ENCODE measurements at regions not wholly inside any gene's neighbourhood (a gene's known extent, or its start where the extent isn't known, plus 50 kb on each side); places are given as distances from the start of the nearest gene placed in this dataset.

DNA sequence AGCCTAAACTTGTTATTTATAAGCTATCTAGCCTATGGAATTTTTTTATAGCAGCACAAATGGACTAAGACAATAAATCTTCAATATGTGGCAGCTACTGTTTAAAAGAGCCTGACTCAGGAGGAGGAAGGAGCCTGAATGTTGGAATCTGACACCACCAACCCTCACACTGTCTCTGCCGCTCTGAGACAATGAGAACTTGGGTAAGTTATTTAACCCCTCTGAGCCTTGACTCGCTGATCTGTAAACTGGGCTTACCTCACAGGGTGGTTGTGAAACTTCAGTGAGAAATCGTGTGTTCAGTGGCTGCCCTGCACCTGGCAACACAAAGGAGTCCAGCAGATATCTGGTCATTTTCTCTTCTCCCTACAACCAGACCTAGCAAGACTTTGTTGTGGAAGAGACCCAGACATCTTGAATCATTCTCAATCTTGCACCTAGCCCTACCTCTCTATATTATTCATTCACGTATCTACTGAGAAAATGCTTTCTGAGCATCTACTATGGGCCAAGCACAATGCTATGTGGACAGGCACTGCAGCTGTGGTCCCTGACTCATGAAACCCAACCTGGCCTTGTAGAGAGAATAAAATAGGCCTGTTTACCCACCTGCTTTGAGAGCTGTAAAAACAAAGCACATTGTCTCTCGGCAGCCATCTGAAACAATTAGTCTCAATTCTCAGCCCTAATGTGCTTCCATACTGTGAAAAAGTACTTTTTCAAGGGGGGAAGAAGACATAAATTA is 81.9 kb upstream of the SLC25A36 start:
- Histone ChIP-seq H3K27me3 (ENCODE audit: control insufficient read depth, extremely low read depth, insufficient read depth, low read length) (no peaks in the 10 kb centered on the region), H3K9ac (ENCODE audit: control insufficient read depth, extremely low read depth, insufficient read depth, low read length) (no peak overlapping the region), H4K20me1 (ENCODE audit: control insufficient read depth, extremely low read depth, insufficient read depth, low read length) (no peaks in the 10 kb centered on the region), H3K4me1 (ENCODE audit: control insufficient read depth, extremely low read depth, insufficient read depth, low read length) (no peaks in the 10 kb centered on the region), H2AFZ (ENCODE audit: control insufficient read depth, low read length) (no peak overlapping the region), H3K4me3 (ENCODE audit: control insufficient read depth in 2 of 3, extremely low read depth in 1 of 3, insufficient read depth in 2 of 3, low read depth in 1 of 3, low read length in 3 of 3) (no peak overlapping the region), H3K79me2 (ENCODE audit: control insufficient read depth, insufficient read depth, low read length) (no peaks in the 10 kb centered on the region), H3K27ac (ENCODE audit: control insufficient read depth, insufficient read depth, low read length) (no peak overlapping the region), H3K9me1 (ENCODE audit: control insufficient read depth, extremely low read depth, insufficient read depth, low read length) (no peaks in the 10 kb centered on the region), H3K9me3 (ENCODE audit: control insufficient read depth, low read depth, low read length) (no peaks in the 10 kb centered on the region), H3K4me2 (ENCODE audit: control insufficient read depth, extremely low read depth, insufficient read depth, low read depth, low read length) (no peak overlapping the region), H3K36me3 (ENCODE audit: control insufficient read depth in 2 of 2, extremely low read depth in 1 of 2, insufficient read depth in 2 of 2, low read length in 2 of 2) (no peaks in the 10 kb centered on the region)
- TF ChIP-seq, protein P1, sequence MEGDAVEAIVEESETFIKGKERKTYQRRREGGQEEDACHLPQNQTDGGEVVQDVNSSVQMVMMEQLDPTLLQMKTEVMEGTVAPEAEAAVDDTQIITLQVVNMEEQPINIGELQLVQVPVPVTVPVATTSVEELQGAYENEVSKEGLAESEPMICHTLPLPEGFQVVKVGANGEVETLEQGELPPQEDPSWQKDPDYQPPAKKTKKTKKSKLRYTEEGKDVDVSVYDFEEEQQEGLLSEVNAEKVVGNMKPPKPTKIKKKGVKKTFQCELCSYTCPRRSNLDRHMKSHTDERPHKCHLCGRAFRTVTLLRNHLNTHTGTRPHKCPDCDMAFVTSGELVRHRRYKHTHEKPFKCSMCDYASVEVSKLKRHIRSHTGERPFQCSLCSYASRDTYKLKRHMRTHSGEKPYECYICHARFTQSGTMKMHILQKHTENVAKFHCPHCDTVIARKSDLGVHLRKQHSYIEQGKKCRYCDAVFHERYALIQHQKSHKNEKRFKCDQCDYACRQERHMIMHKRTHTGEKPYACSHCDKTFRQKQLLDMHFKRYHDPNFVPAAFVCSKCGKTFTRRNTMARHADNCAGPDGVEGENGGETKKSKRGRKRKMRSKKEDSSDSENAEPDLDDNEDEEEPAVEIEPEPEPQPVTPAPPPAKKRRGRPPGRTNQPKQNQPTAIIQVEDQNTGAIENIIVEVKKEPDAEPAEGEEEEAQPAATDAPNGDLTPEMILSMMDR (optimal IDR thresholded peaks at IDR 0.05 in 1 of 3, IDR thresholded peaks at IDR 0.05 in 1 of 3, conservative IDR thresholded peaks at IDR 0.05 in 1 of 3; ENCODE audit: extremely low read depth in 1 of 3, insufficient read depth in 2 of 3, low read length in 3 of 3) = no peak
- DNase-seq (ENCODE audit: low read depth, low spot score) (no peak), FAIRE-seq (no peak)
- dilution Hi-C loops (cut with MboI; ENCODE audit: extremely low pct_ligation_motif_present, low sequenced_read_pairs) = no loop called here

- H3K79me2 ChIP-seq (ENCODE audit: control insufficient read depth, insufficient read depth, low read length) = no peaks in the 10 kb centered on the region
- no peak for FAIRE-seq
- TF ChIP-seq, protein P1 (optimal IDR thresholded peaks at IDR 0.05 in 1 of 3, IDR thresholded peaks at IDR 0.05 in 1 of 3, conservative IDR thresholded peaks at IDR 0.05 in 1 of 3; ENCODE audit: extremely low read depth in 1 of 3, insufficient read depth in 2 of 3, low read length in 3 of 3) = peak in 2 of 3 experiments; percentile 39 to 52
- no peak for TF ChIP-seq EZH2 (IDR thresholded peaks at IDR 0.05; ENCODE audit: low read length)
- dilution Hi-C loops (cut with MboI; ENCODE audit: extremely low pct_ligation_motif_present, low sequenced_read_pairs) = no loop called here
- no peak overlapping the region for H3K4me2 ChIP-seq (ENCODE audit: control insufficient read depth, extremely low read depth, insufficient read depth, low read depth, low read length)
- H3K9ac ChIP-seq (ENCODE audit: control insufficient read depth, extremely low read depth, insufficient read depth, low read length) = no peak overlapping the region
- H3K9me3 ChIP-seq (ENCODE audit: control insufficient read depth, low read depth, low read length) = no peaks in the 10 kb centered on the region
- H3K4me3 ChIP-seq (ENCODE audit: control insufficient read depth in 2 of 3, extremely low read depth in 1 of 3, insufficient read depth in 2 of 3, low read depth in 1 of 3, low read length in 3 of 3) = no peak overlapping the region
- H3K27ac ChIP-seq (ENCODE audit: control insufficient read depth, insufficient read depth, low read length) = no peak overlapping the region
- no peaks in the 10 kb centered on the region for H3K36me3 ChIP-seq (ENCODE audit: control insufficient read depth in 2 of 2, extremely low read depth in 1 of 2, insufficient read depth in 2 of 2, low read length in 2 of 2)
- H4K20me1 ChIP-seq (ENCODE audit: control insufficient read depth, extremely low read depth, insufficient read depth, low read length) = no peaks in the 10 kb centered on the region
- no peaks in the 10 kb centered on the region for H3K9me1 ChIP-seq (ENCODE audit: control insufficient read depth, extremely low read depth, insufficient read depth, low read length)
- H2AFZ ChIP-seq (ENCODE audit: control insufficient read depth, low read length) = no peak overlapping the region
- no peak for DNase-seq (ENCODE audit: low read depth, low spot score)
- H3K4me1 ChIP-seq (ENCODE audit: control insufficient read depth, extremely low read depth, insufficient read depth, low read length) = no peaks in the 10 kb centered on the region
- H3K27me3 ChIP-seq (ENCODE audit: control insufficient read depth, extremely low read depth, insufficient read depth, low read length) = no peaks in the 10 kb centered on the region
Measured at GRCh38 chr3:140863580-140864009, 78.0 kb upstream of the SLC25A36 start.

Data from keratinocyte (primary cell).